Chondrocyte (in vitro differentiated cells): ENCODE measurements at regions not wholly inside any gene's neighbourhood (a gene's known extent, or its start where the extent isn't known, plus 50 kb on each side); places are given as distances from the start of the nearest gene placed in this dataset.

Experiments
- DNase-seq: peaks from one replicate; pipeline ENCODE4 v3.0.0; 2021; ENCODE audit warnings: mixed read lengths, low spot score
- H3K27ac Mint-ChIP-seq: one replicate; pipeline ENCODE4 v1.8.0; 2021; ENCODE audit warnings: mild to moderate bottlenecking, moderate library complexity, mixed read lengths; ENCODE audit not compliant: unreplicated experiment
- H3K27me3 Mint-ChIP-seq: 2 replicates; pipeline ENCODE4 v1.8.0; 2021; ENCODE audit warnings: low read depth, mixed read lengths
- H3K36me3 Mint-ChIP-seq: 2 replicates; pipeline ENCODE4 v1.8.0; 2021; ENCODE audit warnings: low read depth, mixed read lengths
- H3K4me1 Mint-ChIP-seq: 2 replicates; pipeline ENCODE4 v1.8.0; 2021; ENCODE audit warnings: low read depth, mild to moderate bottlenecking, mixed read lengths
- H3K4me3 Mint-ChIP-seq: one replicate; pipeline ENCODE4 v1.8.0; 2021; ENCODE audit warnings: mild to moderate bottlenecking, moderate library complexity, mixed read lengths; ENCODE audit not compliant: unreplicated experiment
- H3K9me3 Mint-ChIP-seq: 2 replicates; pipeline ENCODE4 v1.8.0; 2021; ENCODE audit warnings: low read depth, mixed read lengths
- TF ChIP-seq, protein P1 (sequence below): fragments of 200-600 bp; sonication (generic); IDR thresholded peaks from 2 replicates; pipeline ENCODE4 v1.5.0; 2021; ENCODE audit warnings: antibody characterized with exemption, mild to moderate bottlenecking, moderate library complexity

DNA sequence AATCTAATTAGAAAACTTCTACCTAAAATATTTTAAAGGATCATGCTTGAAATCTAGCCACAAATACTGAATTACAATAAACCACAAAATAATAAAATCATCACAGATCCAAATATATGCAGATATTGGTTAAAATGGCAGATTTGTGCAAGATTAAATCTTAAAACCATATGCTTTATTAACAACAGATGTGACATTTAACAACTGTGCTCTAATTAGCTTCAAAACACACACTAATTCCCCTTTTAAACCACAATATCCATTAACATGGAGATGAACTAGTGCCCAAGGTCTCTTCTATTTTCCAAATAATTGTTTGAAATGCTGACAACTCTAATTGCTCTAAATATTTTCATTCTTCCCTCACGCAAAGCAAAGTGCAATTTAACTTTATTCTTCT lies 1530.3 kb downstream of the SI start:
- no peak overlapping the region for H3K4me3 Mint-ChIP-seq
- no peaks in the 10 kb centered on the region for H3K36me3 Mint-ChIP-seq
- no peaks in the 10 kb centered on the region for H3K9me3 Mint-ChIP-seq
- no peaks in the 10 kb centered on the region for H3K27me3 Mint-ChIP-seq
- TF ChIP-seq, protein P1, sequence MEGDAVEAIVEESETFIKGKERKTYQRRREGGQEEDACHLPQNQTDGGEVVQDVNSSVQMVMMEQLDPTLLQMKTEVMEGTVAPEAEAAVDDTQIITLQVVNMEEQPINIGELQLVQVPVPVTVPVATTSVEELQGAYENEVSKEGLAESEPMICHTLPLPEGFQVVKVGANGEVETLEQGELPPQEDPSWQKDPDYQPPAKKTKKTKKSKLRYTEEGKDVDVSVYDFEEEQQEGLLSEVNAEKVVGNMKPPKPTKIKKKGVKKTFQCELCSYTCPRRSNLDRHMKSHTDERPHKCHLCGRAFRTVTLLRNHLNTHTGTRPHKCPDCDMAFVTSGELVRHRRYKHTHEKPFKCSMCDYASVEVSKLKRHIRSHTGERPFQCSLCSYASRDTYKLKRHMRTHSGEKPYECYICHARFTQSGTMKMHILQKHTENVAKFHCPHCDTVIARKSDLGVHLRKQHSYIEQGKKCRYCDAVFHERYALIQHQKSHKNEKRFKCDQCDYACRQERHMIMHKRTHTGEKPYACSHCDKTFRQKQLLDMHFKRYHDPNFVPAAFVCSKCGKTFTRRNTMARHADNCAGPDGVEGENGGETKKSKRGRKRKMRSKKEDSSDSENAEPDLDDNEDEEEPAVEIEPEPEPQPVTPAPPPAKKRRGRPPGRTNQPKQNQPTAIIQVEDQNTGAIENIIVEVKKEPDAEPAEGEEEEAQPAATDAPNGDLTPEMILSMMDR: no peak
- no peak overlapping the region for H3K27ac Mint-ChIP-seq
- no peak for DNase-seq
- no peaks in the 10 kb centered on the region for H3K4me1 Mint-ChIP-seq

- H3K4me3 Mint-ChIP-seq: no peak overlapping the region
- no peaks in the 10 kb centered on the region for H3K9me3 Mint-ChIP-seq
- TF ChIP-seq, protein P1: no peak
- H3K36me3 Mint-ChIP-seq: no peaks in the 10 kb centered on the region
- H3K27me3 Mint-ChIP-seq: no peaks in the 10 kb centered on the region
- no peaks in the 10 kb centered on the region for H3K4me1 Mint-ChIP-seq
- DNase-seq: no peak
- no peak overlapping the region for H3K27ac Mint-ChIP-seq
These were observed 1531.1 kb downstream of the SI start for GRCh38 chr3:163547014-163547685.

- TF ChIP-seq, protein P1: no peak
- no peak for DNase-seq
- H3K9me3 Mint-ChIP-seq: no peaks in the 10 kb centered on the region
- no peaks in the 10 kb centered on the region for H3K4me1 Mint-ChIP-seq
- no peaks in the 10 kb centered on the region for H3K27me3 Mint-ChIP-seq
- no peak overlapping the region for H3K27ac Mint-ChIP-seq
- H3K4me3 Mint-ChIP-seq: no peak overlapping the region
- no peaks in the 10 kb centered on the region for H3K36me3 Mint-ChIP-seq
These were observed 1534.6 kb downstream of the SI start for GRCh38 chr3:163543662-163544061.

DNA sequence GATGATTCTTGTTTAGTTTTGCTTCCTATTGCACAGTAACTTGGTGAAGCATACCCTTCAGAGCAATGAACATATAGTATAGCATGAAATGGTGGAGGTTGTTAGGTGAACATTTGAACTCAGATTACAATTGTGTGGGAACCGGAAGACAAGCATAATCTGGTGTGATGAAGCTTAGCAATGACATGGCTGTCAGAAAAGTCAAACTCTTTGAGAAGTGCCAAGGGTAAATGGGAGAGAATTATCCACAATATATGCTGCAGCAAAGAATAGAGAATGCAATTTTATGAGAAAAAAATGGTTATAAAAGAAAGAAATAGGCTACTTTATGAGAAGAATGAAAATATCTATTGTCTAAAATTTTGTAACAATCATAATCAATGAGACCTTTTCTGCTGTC lies 1536.7 kb downstream of the SI start:
- H3K9me3 Mint-ChIP-seq: no peaks in the 10 kb centered on the region
- no peaks in the 10 kb centered on the region for H3K4me1 Mint-ChIP-seq
- no peaks in the 10 kb centered on the region for H3K27me3 Mint-ChIP-seq
- TF ChIP-seq, protein P1: no peak
- no peak for DNase-seq
- H3K27ac Mint-ChIP-seq: no peak overlapping the region
- no peak overlapping the region for H3K4me3 Mint-ChIP-seq
- no peaks in the 10 kb centered on the region for H3K36me3 Mint-ChIP-seq

DNA sequence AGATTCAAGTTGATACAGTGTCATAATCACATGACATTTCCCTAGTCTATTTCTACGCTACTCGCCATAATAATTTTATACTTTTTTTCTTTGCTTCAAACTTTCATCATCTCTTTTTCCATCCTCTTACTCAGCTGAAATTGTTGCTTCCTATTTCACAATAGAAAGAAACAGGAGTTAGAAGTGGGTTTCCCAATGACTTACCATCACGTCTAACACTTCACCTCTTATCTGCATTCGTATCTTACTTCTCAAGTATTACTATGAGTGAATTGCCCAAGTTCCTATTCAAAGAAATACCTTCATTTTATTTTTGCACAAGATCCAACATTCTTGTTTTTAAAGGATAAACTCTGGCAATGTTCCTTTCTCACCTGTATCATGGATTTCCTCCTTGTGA lies 1539.9 kb downstream of the SI start:
- no peaks in the 10 kb centered on the region for H3K27me3 Mint-ChIP-seq
- DNase-seq: no peak
- no peaks in the 10 kb centered on the region for H3K9me3 Mint-ChIP-seq
- H3K4me1 Mint-ChIP-seq: no peaks in the 10 kb centered on the region
- H3K36me3 Mint-ChIP-seq: no peaks in the 10 kb centered on the region
- H3K27ac Mint-ChIP-seq: no peak overlapping the region
- no peak overlapping the region for H3K4me3 Mint-ChIP-seq
- TF ChIP-seq, protein P1: no peak
